Uterus (tissue), 2 donors: ENCODE measurements at regions not wholly inside any gene's neighbourhood (a gene's known extent, or its start where the extent isn't known, plus 50 kb on each side); places are given as distances from the start of the nearest gene placed in this dataset.

ENCODE experiments used
- POLR2A ChIP-seq, 2 donors: fragments of 450-650 bp; IDR thresholded peaks; one replicate each; pipeline ENCODE4 v1.6.1; 2016; ENCODE audit warnings: antibody characterized with exemption in 2 of 2, mild to moderate bottlenecking in 1 of 2, moderate library complexity in 1 of 2
- TF ChIP-seq, protein P1 (sequence below), 4 experiments: fragments of 200-600 bp in 2 of 4; fragments of 450-650 bp in 2 of 4; sonication (generic) in 2 of 4; IDR thresholded peaks; one replicate each; pipeline ENCODE4 v1.5.1; 2016 to 2019; ENCODE audit warnings: antibody characterized with exemption in 4 of 4, mild to moderate bottlenecking in 2 of 4, moderate library complexity in 1 of 4

DNA sequence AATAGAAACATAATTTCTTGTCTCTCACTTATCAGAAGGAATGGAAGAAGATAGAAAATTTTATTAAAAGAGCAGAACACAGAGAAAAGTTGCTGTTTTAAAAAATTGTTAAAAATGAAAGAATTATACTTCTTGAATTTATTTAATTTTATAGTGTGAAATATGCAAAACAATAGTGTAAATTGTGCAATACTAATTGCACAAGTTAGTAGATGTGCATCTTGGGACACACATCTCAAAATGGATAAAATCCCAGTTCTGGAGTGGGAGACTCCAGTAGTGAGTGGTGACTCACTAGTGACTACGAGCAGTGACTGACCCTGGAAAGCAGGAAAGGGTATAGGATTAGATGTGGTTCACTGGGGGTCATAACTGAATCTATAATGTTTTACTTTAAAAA, 223.2 kb downstream of the MSX2 start:
- TF ChIP-seq POLR2A (IDR thresholded peaks at IDR 0.05) = no peak
- TF ChIP-seq, protein P1, sequence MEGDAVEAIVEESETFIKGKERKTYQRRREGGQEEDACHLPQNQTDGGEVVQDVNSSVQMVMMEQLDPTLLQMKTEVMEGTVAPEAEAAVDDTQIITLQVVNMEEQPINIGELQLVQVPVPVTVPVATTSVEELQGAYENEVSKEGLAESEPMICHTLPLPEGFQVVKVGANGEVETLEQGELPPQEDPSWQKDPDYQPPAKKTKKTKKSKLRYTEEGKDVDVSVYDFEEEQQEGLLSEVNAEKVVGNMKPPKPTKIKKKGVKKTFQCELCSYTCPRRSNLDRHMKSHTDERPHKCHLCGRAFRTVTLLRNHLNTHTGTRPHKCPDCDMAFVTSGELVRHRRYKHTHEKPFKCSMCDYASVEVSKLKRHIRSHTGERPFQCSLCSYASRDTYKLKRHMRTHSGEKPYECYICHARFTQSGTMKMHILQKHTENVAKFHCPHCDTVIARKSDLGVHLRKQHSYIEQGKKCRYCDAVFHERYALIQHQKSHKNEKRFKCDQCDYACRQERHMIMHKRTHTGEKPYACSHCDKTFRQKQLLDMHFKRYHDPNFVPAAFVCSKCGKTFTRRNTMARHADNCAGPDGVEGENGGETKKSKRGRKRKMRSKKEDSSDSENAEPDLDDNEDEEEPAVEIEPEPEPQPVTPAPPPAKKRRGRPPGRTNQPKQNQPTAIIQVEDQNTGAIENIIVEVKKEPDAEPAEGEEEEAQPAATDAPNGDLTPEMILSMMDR (IDR thresholded peaks at IDR 0.05) = no peak
